ENCODE measurements at regions not wholly inside any gene's neighbourhood (a gene's known extent, or its start where the extent isn't known, plus 50 kb on each side); places are given as distances from the start of the nearest gene placed in this dataset.

DNA sequence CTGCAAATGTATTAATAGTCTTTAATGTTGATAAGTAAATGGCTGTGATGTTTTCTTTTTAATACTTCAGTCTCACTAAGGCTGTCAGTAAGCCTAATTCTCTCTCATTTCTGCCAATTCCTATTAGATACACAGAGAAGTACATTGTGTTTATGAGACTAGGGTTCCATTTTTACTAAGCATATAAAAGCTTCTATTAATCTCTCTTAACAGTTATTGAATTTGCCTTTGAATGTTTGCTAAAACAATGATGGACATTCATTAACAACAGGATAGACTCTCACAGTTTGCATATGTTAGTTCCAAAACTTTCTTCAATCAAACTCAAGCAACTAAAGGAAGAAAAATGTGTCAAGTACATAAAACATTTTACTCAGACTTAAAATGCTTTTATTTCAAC is 659.3 kb downstream of the TLE1 start (continued):
- TF ChIP-seq, protein P1, sequence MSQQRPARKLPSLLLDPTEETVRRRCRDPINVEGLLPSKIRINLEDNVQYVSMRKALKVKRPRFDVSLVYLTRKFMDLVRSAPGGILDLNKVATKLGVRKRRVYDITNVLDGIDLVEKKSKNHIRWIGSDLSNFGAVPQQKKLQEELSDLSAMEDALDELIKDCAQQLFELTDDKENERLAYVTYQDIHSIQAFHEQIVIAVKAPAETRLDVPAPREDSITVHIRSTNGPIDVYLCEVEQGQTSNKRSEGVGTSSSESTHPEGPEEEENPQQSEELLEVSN (IDR thresholded peaks at IDR 0.05), result no peak
- no peak for TF ChIP-seq CBX8 (IDR thresholded peaks at IDR 0.05; ENCODE audit: borderline replicate concordance, low read depth, low read length)
